Activated CD4-positive, alpha-beta T cell treated with anti-CD3 and anti-CD28 coated beads, Interleukin-2, amount 50 U/mL, for 24 hours (primary cell): ENCODE measurements at regions not wholly inside any gene's neighbourhood (a gene's known extent, or its start where the extent isn't known, plus 50 kb on each side); places are given as distances from the start of the nearest gene placed in this dataset.

ENCODE experiments used
- DNase-seq, 2 donors: peaks; one replicate each; pipeline ENCODE4 v3.0.0-alpha.2; 2020; ENCODE audit warnings: low read depth in 1 of 2, low spot score in 1 of 2

- DNase-seq: no peak
These were observed 958.6 kb downstream of the STIM2 start for GRCh38 chr4:27819246-27819645.

DNA sequence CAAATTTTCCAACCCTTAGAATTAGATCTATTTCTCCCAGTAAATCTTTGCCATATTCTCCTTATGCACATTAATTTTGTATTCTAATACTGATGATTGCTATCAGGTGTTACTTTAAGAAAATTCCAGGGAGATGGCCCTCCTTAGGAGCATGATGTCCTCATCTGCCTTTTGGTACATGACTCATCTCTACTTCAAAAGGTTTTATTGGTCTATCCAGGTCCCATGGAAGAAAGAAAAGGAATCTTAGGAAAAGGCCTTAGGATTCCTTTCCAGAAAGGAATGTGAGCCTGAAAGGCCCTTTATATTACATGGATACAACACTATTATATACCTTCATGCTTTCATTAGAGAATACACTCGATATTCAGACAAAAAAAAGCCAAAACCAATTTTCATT is 968.2 kb downstream of the STIM2 start:
- DNase-seq: no peak

- no peak for DNase-seq
These were observed 969.6 kb downstream of the STIM2 start for GRCh38 chr4:27830251-27830650.

DNA sequence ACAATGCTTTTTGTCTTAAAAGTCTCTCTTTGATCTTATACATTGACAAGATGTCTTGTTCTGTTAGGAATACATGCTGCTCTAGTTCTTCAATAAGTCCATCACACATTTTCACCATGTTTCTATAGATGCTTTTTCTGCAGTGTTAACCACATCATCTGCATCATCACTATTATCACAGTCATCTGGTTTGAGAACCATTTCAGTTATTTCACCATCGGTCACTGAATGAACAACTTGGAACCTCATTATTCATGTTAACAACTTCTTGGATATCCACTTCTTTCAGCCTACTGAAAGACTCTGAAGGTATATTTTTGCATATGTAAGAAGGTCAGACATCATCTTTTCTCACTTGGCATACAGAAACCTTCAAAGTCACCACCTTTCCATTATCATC is 975.2 kb downstream of the STIM2 start:
- DNase-seq: no peak

DNA sequence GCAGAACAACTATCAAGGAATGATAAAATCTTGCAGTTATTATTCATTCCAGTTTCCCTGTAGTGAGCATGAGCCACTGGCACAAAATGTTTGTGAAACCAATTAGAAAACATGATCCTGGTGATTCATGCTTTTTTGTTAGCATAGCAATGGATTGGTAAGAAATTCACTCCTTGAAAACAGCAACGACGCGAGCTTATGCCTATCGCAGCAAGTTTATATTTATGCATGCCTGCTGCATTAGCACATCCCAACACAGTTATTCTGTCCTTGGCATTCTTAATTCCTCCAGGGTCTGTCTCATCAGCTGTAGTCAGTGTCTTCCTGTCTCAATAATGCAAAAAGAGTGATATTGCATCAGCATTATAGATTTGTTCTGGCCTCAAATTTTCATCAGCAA is 975.9 kb downstream of the STIM2 start:
- no peak for DNase-seq

GRCh38 chr4:27843776-27844175 is 983.1 kb downstream of the STIM2 start:
- no peak for DNase-seq

GRCh38 chr4:27844376-27844775 is 983.7 kb downstream of the STIM2 start:
- DNase-seq: no peak

DNA sequence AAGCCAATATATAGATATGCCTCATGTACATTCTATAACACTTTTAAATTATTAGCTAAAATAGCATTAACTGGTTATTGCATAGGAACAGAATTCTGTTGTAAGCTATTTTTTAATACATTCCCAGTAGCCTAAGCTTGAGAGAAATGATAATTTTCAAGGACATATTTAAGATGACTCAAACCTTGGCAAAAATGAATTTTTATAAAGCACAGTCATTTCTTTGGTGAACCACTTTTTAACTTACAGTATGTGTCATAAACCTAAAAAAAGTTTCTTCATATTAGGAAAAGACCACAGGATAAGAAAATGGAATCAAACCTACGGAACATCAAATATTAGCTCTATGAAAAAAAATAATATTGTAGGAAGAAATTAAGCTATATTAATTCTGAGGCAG is 986.3 kb downstream of the STIM2 start:
- no peak for DNase-seq

DNA sequence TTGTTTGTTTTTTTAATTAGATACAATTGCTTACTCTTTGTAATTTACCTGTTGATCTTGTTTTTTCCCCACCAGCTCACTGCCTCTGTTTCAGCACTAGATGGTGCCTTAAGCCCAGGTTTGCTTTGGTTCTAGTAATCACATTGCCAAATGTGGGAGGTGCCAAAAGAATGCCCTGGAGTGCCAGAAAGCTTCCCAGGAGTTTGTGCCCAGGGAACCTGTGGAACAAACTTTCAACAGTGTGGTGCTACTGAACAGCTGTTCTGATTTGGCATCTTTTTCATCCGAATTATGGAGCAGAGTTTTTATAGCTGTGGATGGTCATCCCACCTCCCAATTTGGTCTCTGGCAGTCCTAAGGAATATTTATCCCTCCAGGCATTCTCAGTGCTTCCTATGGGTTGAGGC is 1000.7 kb downstream of the STIM2 start:
- DNase-seq: no peak

GRCh38 chr4:27861802-27862201 is 1001.2 kb downstream of the STIM2 start:
- no peak for DNase-seq

GRCh38 chr4:27873596-27873995 is 1013.0 kb downstream of the STIM2 start:
- DNase-seq: no peak

GRCh38 chr4:27881705-27882104 is 1021.1 kb downstream of the STIM2 start:
- no peak for DNase-seq

- no peak for DNase-seq
These were observed 1025.5 kb downstream of the STIM2 start for GRCh38 chr4:27886120-27886519.

DNA sequence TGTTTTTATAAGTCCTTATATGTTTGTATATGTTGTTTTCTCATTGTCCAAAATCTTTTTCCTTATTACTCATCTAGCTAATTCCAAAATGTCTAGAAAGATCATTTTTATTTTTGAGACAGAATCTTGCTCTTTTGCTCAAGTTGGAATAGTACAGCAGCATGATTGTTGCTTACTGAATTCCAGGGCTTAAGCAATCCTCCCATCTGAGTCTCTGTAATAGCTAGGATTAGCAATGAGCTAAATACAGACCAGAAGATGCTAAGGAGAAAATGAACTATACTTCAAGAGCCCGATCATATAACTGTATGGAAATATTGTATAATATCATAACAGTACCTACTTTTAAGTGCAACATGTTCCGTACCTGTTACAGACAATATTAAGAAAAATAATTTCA is 1027.0 kb downstream of the STIM2 start:
- no peak for DNase-seq

GRCh38 chr4:27888505-27888904 is 1027.9 kb downstream of the STIM2 start:
- DNase-seq: no peak

GRCh38 chr4:27894951-27895350 is 1034.3 kb downstream of the STIM2 start:
- no peak for DNase-seq

- DNase-seq: no peak
These were observed 1047.7 kb downstream of the STIM2 start for GRCh38 chr4:27908356-27908755.

- DNase-seq: no peak
These were observed 1049.6 kb downstream of the STIM2 start for GRCh38 chr4:27910227-27910626.

- no peak for DNase-seq
These were observed 1050.4 kb downstream of the STIM2 start for GRCh38 chr4:27911047-27911446.

DNA sequence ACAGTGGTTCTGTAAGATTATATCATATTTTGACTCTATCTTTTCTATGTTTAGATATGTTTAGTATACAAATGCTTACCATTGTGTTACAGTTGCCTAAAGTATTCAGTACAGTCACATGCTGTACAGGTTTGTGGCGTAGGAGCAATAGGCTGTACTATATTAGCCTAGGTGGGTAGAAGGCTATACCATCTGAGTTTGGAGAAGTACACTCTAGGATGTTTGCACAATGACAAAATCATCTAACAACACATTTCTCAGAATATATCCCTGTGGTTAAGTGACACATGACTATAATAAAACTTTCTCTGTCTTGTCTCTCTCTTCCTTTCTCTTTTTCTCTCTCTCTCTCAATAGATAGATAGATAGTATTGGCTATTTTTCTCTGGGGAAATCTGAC is 1053.1 kb downstream of the STIM2 start:
- no peak for DNase-seq

- no peak for DNase-seq
These were observed 1055.2 kb downstream of the STIM2 start for GRCh38 chr4:27915822-27916221.

DNA sequence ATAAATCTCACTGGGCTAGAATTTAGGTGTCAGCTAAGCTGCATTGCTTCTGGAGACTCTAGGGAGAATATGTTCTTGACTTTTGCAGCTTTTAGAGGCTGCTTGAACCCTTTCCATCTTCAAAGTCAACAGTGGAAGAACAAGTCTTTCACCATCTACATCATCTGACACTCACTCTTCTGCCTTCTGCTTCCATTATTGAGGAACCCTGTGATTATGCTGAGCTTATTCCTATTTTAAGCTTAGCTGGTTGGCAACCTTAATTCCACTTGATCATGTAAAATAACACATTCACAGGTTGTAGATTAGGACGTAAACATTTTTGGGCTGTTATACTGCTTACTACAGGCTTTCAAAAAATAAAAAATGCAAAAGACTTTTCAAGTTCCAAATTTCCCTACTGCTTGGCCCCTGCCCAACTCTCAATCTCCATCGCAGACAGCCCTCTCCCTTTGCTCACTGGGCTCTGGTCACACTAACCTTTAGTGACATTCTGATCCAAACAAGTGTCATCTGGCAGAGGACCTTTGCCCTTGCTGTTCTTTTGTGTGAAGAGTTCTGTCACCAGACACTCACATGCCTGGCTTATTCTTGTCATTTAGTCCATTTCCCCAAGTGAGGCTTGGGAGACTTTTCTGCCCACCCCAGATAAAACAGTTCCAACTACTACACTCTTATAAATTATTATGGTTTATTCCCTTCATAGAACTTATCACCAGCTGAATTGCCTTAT is 1056.0 kb downstream of the STIM2 start:
- no peak for DNase-seq

GRCh38 chr4:27917381-27917780 is 1056.7 kb downstream of the STIM2 start:
- no peak for DNase-seq

DNA sequence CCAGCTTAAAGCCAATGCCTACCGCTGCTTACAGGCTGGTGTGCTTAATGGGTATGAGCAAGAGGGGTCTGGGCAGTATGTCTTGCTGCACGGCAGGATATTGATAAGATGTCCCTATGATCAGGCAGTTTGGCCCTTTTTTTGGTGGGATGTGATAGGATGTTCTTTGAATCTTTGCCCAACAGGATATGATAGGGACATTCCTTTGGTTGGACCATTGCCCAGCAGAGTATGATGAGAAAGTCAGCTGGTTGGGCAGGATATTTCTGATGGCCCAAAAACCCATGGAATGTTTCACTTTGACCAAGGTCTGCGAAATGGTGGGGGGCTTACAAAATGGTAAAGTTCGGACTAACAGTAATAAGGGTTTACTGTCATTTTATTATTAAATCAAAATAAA is 1060.6 kb downstream of the STIM2 start:
- no peak for DNase-seq
